ENCODE measurements at regions not wholly inside any gene's neighbourhood (a gene's known extent, or its start where the extent isn't known, plus 50 kb on each side); places are given as distances from the start of the nearest gene placed in this dataset.

DNA sequence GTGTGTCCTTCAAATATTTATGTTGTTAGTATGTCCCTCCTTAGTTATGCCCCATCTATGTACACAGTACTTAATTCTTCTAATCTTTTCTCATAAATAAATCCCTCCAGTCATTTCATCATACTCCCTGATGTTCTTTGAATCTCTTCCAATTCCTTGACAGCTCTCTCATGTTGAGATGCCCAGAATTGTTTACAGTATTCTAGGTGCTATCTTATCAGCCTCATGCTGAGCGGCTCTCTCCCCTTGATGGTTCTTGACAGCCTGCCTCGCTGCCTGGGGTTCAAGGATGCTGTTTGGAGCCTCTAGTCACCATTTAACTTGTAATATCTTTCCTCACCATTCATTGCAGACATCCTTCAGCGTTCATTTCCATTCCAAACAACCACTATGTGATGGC is 799.2 kb downstream of the BRINP1 start:
- no peak for TF ChIP-seq POLR2A (IDR thresholded peaks at IDR 0.05)
- TF ChIP-seq, protein P1, sequence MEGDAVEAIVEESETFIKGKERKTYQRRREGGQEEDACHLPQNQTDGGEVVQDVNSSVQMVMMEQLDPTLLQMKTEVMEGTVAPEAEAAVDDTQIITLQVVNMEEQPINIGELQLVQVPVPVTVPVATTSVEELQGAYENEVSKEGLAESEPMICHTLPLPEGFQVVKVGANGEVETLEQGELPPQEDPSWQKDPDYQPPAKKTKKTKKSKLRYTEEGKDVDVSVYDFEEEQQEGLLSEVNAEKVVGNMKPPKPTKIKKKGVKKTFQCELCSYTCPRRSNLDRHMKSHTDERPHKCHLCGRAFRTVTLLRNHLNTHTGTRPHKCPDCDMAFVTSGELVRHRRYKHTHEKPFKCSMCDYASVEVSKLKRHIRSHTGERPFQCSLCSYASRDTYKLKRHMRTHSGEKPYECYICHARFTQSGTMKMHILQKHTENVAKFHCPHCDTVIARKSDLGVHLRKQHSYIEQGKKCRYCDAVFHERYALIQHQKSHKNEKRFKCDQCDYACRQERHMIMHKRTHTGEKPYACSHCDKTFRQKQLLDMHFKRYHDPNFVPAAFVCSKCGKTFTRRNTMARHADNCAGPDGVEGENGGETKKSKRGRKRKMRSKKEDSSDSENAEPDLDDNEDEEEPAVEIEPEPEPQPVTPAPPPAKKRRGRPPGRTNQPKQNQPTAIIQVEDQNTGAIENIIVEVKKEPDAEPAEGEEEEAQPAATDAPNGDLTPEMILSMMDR (IDR thresholded peaks at IDR 0.05), result no peak
